ENCODE measurements at regions not wholly inside any gene's neighbourhood (a gene's known extent, or its start where the extent isn't known, plus 50 kb on each side); places are given as distances from the start of the nearest gene placed in this dataset.
A peak's percentile ranks its signal among the peaks of the same experiment; 100 is the strongest.

- H3K36me3 ChIP-seq (replicated peaks in 1 of 2; ENCODE audit: control insufficient read depth in 1 of 2, insufficient read depth in 2 of 2, low read length in 2 of 2) = no peaks in the 10 kb centered on the region
- H3K4me2 ChIP-seq (ENCODE audit: low read depth, low read length) = peak overlapping the region; percentile 41
- ChIA-PET CTCF (ENCODE audit: low intra/inter-chr PET ratio, low total read pairs) (no interaction called here), POLR2A (no interaction called here)
- no peak overlapping the region for H3K9ac ChIP-seq (ENCODE audit: insufficient read depth, low read depth, low read length)
- peaks cover 29% of the 10 kb centered on the region for H3K9me3 ChIP-seq (ENCODE audit: low read length)
- DNase-seq (ENCODE audit: low spot score) = peak; percentile 46
- no peaks in the 10 kb centered on the region for H3K27me3 ChIP-seq (ENCODE audit: control insufficient read depth in 1 of 2, insufficient read depth in 2 of 2, low read length in 2 of 2)
- no peaks in the 10 kb centered on the region for H4K20me1 ChIP-seq (ENCODE audit: insufficient read depth, low read length)
- no peak overlapping the region for H2AFZ ChIP-seq (ENCODE audit: low read length)
- peaks cover 20% of the 10 kb centered on the region for H3K4me1 ChIP-seq (ENCODE audit: insufficient read depth, low read length)
- H3K79me2 ChIP-seq (ENCODE audit: insufficient read depth, low read length) = no peaks in the 10 kb centered on the region
- peak; percentile 89 for ATAC-seq
- BruUV-seq (replicated peaks) = no TSS peak
- in situ Hi-C loops (cut with HindIII; ENCODE audit: extremely low pct_ligation_motif_present, low pct_unique_long_range_greater_than_20kb) = no loop called here
- no peak overlapping the region for H3K4me3 ChIP-seq (replicated peaks in 1 of 3; ENCODE audit: insufficient read depth in 1 of 3, low read depth in 2 of 3, low read length in 3 of 3)
- H3K27ac ChIP-seq (ENCODE audit: extremely low read length, insufficient read depth, low read length) = no peak overlapping the region
- intact Hi-C loops (cut with micrococcal nuclease; ENCODE audit: unreplicated experiment) = no loop called here
- FAIRE-seq = peak; percentile 67
- whole genome bisulfite sequencing (ENCODE audit: low lambda C conversion rate) = under 1% methylated on average over 9 of the region's 9 CpGs
- no peak for TF ChIP-seq FOXK2 (IDR thresholded peaks at IDR 0.05)
- TF ChIP-seq KLF11 (CRISPR knock-in tag; IDR thresholded peaks at IDR 0.05) = no peak
- TF ChIP-seq ZNF33B (CRISPR knock-in tag; IDR thresholded peaks at IDR 0.05) = no peak
- no peak for TF ChIP-seq IRX3 (CRISPR knock-in tag; IDR thresholded peaks at IDR 0.05; ENCODE audit: borderline replicate concordance, low read depth)
- TF ChIP-seq SMARCC2 (IDR thresholded peaks at IDR 0.05) = no peak
- TF ChIP-seq, protein P1, sequence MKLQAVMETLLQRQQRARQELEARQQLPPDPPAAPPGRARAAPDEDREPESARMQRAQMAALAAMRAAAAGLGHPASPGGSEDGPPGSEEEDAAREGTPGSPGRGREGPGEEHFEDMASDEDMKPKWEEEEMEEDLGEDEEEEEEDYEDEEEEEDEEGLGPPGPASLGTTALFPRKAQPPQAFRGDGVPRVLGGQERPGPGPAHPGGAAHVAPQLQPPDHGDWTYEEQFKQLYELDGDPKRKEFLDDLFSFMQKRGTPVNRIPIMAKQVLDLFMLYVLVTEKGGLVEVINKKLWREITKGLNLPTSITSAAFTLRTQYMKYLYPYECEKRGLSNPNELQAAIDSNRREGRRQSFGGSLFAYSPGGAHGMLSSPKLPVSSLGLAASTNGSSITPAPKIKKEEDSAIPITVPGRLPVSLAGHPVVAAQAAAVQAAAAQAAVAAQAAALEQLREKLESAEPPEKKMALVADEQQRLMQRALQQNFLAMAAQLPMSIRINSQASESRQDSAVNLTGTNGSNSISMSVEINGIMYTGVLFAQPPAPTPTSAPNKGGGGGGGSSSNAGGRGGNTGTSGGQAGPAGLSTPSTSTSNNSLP (IDR thresholded peaks at IDR 0.05; ENCODE audit: low read depth, low read length) = peak; percentile 26; the same call in 1 of the 2 replicates
- no peak for TF ChIP-seq SRSF1 (optimal IDR thresholded peaks at IDR 0.05; ENCODE audit: low read depth, low read length)
- TF ChIP-seq ZNF280D (CRISPR knock-in tag; IDR thresholded peaks at IDR 0.05) = no peak
- TF ChIP-seq ATAD3A (CRISPR knock-in tag; IDR thresholded peaks at IDR 0.05) = no peak
- no peak for TF ChIP-seq HNRNPUL1 (IDR thresholded peaks at IDR 0.05; ENCODE audit: low read depth, low read length)
- TF ChIP-seq ZNF609 (CRISPR knock-in tag; IDR thresholded peaks at IDR 0.05; ENCODE audit: borderline replicate concordance) = no peak
- TF ChIP-seq, protein P2, sequence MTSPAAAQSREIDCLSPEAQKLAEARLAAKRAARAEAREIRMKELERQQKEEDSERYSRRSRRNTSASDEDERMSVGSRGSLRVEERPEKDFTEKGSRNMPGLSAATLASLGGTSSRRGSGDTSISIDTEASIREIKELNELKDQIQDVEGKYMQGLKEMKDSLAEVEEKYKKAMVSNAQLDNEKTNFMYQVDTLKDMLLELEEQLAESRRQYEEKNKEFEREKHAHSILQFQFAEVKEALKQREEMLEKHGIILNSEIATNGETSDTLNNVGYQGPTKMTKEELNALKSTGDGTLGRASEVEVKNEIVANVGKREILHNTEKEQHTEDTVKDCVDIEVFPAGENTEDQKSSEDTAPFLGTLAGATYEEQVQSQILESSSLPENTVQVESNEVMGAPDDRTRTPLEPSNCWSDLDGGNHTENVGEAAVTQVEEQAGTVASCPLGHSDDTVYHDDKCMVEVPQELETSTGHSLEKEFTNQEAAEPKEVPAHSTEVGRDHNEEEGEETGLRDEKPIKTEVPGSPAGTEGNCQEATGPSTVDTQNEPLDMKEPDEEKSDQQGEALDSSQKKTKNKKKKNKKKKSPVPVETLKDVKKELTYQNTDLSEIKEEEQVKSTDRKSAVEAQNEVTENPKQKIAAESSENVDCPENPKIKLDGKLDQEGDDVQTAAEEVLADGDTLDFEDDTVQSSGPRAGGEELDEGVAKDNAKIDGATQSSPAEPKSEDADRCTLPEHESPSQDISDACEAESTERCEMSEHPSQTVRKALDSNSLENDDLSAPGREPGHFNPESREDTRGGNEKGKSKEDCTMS (CRISPR knock-in tag; conservative IDR thresholded peaks at IDR 0.05) = no peak
- no peak for TF ChIP-seq ZNF264 (CRISPR knock-in tag; IDR thresholded peaks at IDR 0.05)
- no peak for TF ChIP-seq ZNF12 (CRISPR knock-in tag; IDR thresholded peaks at IDR 0.05)
Measured at GRCh38 chr5:165630261-165630778, 2124.9 kb downstream of the MAT2B start.
